Caco-2 (cell line): ENCODE measurements at regions not wholly inside any gene's neighbourhood (a gene's known extent, or its start where the extent isn't known, plus 50 kb on each side); places are given as distances from the start of the nearest gene placed in this dataset.

ENCODE experiments used
- BruUV-seq: library from RNA; stranded (reverse); fragments of 400-500 nt; replicated peaks from 2 replicates; lab custom pipeline; 2021; lab: Mats Ljungman, UMichigan
- CTCF ChIA-PET: fragments of 300-600 bp; sonication (Branson Sonifier 250); formaldehyde crosslinking; loops from one replicate; lab custom pipeline; 2022; ENCODE audit warnings: antibody characterized with exemption; lab: Charles Lee
- POLR2A ChIA-PET: fragments of 300-600 bp; sonication (Branson Sonifier 250); formaldehyde crosslinking; loops from one replicate; lab custom pipeline; 2022; ENCODE audit warnings: antibody characterized with exemption; lab: Charles Lee
- DNase-seq, 2 experiments: peaks; one replicate each; pipeline versions ENCODE4 v3.0.0 to v3.0.0-alpha.2; 2020 to 2022
- H3K27me3 ChIP-seq: replicated peaks from 2 replicates; pipeline ENCODE4 v1.6.0; 2011; ENCODE audit warnings: low read length; ENCODE audit not compliant: control insufficient read depth, insufficient read depth
- H3K36me3 ChIP-seq: 2 replicates; pipeline ENCODE4 v1.5.1; 2011; ENCODE audit warnings: low read length; ENCODE audit not compliant: control insufficient read depth, insufficient read depth
- H3K4me1 ChIP-seq: fragments of 250-450 bp; sonication (Bioruptor Pico); 2 replicates; pipeline ENCODE4 v1.5.1; 2020; ENCODE audit warnings: mild to moderate bottlenecking
- H3K4me3 ChIP-seq: 2 replicates; pipeline ENCODE4 v1.5.1; 2011; ENCODE audit warnings: low read depth, mild to moderate bottlenecking, control low read depth, low read length
- H3K9me3 ChIP-seq: fragments of 250-450 bp; sonication (Bioruptor Pico); 2 replicates; pipeline ENCODE4 v1.5.1; 2020; ENCODE audit warnings: mild to moderate bottlenecking, moderate library complexity
- H3K27ac Mint-ChIP-seq: one replicate; pipeline ENCODE4 v1.8.0; 2022; ENCODE audit warnings: mixed read lengths; ENCODE audit not compliant: unreplicated experiment
- H3K27me3 Mint-ChIP-seq: one replicate; pipeline ENCODE4 v1.8.0; 2022; ENCODE audit warnings: mixed read lengths; ENCODE audit not compliant: insufficient read depth, unreplicated experiment
- H3K36me3 Mint-ChIP-seq: one replicate; pipeline ENCODE4 v1.8.0; 2022; ENCODE audit warnings: mild to moderate bottlenecking, mixed read lengths; ENCODE audit not compliant: insufficient read depth, unreplicated experiment
- H3K4me1 Mint-ChIP-seq: one replicate; pipeline ENCODE4 v1.8.0; 2022; ENCODE audit warnings: low read depth, mixed read lengths; ENCODE audit not compliant: unreplicated experiment
- H3K4me3 Mint-ChIP-seq: one replicate; pipeline ENCODE4 v1.8.0; 2022; ENCODE audit warnings: mild to moderate bottlenecking, moderate library complexity, mixed read lengths; ENCODE audit not compliant: unreplicated experiment
- H3K9me3 Mint-ChIP-seq: one replicate; pipeline ENCODE4 v1.8.0; 2022; ENCODE audit warnings: mixed read lengths; ENCODE audit not compliant: unreplicated experiment
- intact Hi-C: fragments of 100-400 bp; cut with micrococcal nuclease; formaldehyde crosslinking; loops from one replicate; pipeline ENCODE4 v1.10.0; 2022; ENCODE audit not compliant: unreplicated experiment
- TF ChIP-seq, protein P1 (sequence below), 2 experiments: fragments of 200-600 bp in 1 of 2; IDR thresholded peaks; 1 replicate in 1 of 2; 2 replicates in 1 of 2; pipeline versions ENCODE4 v1.5.1 to v1.8.0; 2011 to 2022; ENCODE audit warnings: antibody characterized with exemption in 1 of 2, control low read depth in 1 of 2, inconsistent platforms in 1 of 2, low read depth in 1 of 2, low read length in 1 of 2, mild to moderate bottlenecking in 1 of 2, moderate library complexity in 1 of 2; ENCODE audit not compliant: insufficient read depth in 1 of 2, severe bottlenecking in 1 of 2, unreplicated experiment in 1 of 2

GRCh38 chr19:31180907-31181306, 168.3 kb downstream of the TSHZ3 start:
- no peaks in the 10 kb centered on the region for H3K36me3 ChIP-seq
- H3K9me3 Mint-ChIP-seq: peaks cover 12% of the 10 kb centered on the region
- DNase-seq: no peak
- no peak overlapping the region for H3K27ac Mint-ChIP-seq
- TF ChIP-seq, protein P1, sequence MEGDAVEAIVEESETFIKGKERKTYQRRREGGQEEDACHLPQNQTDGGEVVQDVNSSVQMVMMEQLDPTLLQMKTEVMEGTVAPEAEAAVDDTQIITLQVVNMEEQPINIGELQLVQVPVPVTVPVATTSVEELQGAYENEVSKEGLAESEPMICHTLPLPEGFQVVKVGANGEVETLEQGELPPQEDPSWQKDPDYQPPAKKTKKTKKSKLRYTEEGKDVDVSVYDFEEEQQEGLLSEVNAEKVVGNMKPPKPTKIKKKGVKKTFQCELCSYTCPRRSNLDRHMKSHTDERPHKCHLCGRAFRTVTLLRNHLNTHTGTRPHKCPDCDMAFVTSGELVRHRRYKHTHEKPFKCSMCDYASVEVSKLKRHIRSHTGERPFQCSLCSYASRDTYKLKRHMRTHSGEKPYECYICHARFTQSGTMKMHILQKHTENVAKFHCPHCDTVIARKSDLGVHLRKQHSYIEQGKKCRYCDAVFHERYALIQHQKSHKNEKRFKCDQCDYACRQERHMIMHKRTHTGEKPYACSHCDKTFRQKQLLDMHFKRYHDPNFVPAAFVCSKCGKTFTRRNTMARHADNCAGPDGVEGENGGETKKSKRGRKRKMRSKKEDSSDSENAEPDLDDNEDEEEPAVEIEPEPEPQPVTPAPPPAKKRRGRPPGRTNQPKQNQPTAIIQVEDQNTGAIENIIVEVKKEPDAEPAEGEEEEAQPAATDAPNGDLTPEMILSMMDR (IDR thresholded peaks at IDR 0.05; ENCODE audit: insufficient read depth in 1 of 2, low read depth in 1 of 2, low read length in 1 of 2, severe bottlenecking in 1 of 2, unreplicated experiment in 1 of 2): no peak
- H3K27me3 ChIP-seq: no peaks in the 10 kb centered on the region
- no peak overlapping the region for H3K4me3 ChIP-seq
- H3K9me3 ChIP-seq: no peaks in the 10 kb centered on the region
- no peaks in the 10 kb centered on the region for H3K4me1 Mint-ChIP-seq
- ChIA-PET CTCF (no interaction called here), POLR2A (no interaction called here)
- H3K4me1 ChIP-seq: no peaks in the 10 kb centered on the region
- peaks cover 8% of the 10 kb centered on the region for H3K27me3 Mint-ChIP-seq
- BruUV-seq: no TSS peak
- no peaks in the 10 kb centered on the region for H3K36me3 Mint-ChIP-seq
- H3K4me3 Mint-ChIP-seq: no peak overlapping the region
- intact Hi-C loops: no loop called here

- no peaks in the 10 kb centered on the region for H3K4me1 Mint-ChIP-seq
- BruUV-seq: no TSS peak
- Histone ChIP-seq H3K9me3 (no peaks in the 10 kb centered on the region), H3K36me3 (no peaks in the 10 kb centered on the region), H3K4me1 (no peaks in the 10 kb centered on the region), H3K4me3 (no peak overlapping the region), H3K27me3 (no peaks in the 10 kb centered on the region)
- peaks cover 12% of the 10 kb centered on the region for H3K9me3 Mint-ChIP-seq
- ChIA-PET CTCF (no interaction called here), POLR2A (no interaction called here)
- H3K27ac Mint-ChIP-seq: no peak overlapping the region
- H3K36me3 Mint-ChIP-seq: no peaks in the 10 kb centered on the region
- no peak for DNase-seq
- TF ChIP-seq, protein P1 (IDR thresholded peaks at IDR 0.05; ENCODE audit: insufficient read depth in 1 of 2, low read depth in 1 of 2, low read length in 1 of 2, severe bottlenecking in 1 of 2, unreplicated experiment in 1 of 2): no peak
- H3K27me3 Mint-ChIP-seq: peaks cover 10% of the 10 kb centered on the region
- intact Hi-C loops: no loop called here
- H3K4me3 Mint-ChIP-seq: no peak overlapping the region
Measured at GRCh38 chr19:31179471-31179852, 169.8 kb downstream of the TSHZ3 start.

GRCh38 chr19:31178833-31179470, 170.3 kb downstream of the TSHZ3 start:
- CTCF ChIA-PET: no interaction called here
- Mint-ChIP-seq H3K9me3 (peaks cover 12% of the 10 kb centered on the region), H3K27ac (no peak overlapping the region), H3K4me1 (no peaks in the 10 kb centered on the region), H3K4me3 (no peak overlapping the region), H3K36me3 (no peaks in the 10 kb centered on the region), H3K27me3 (peaks cover 9% of the 10 kb centered on the region)
- H3K27me3 ChIP-seq: no peaks in the 10 kb centered on the region
- TF ChIP-seq, protein P1 (IDR thresholded peaks at IDR 0.05; ENCODE audit: insufficient read depth in 1 of 2, low read depth in 1 of 2, low read length in 1 of 2, severe bottlenecking in 1 of 2, unreplicated experiment in 1 of 2): no peak
- no peaks in the 10 kb centered on the region for H3K9me3 ChIP-seq
- intact Hi-C loops: no loop called here
- H3K4me3 ChIP-seq: no peak overlapping the region
- H3K4me1 ChIP-seq: no peaks in the 10 kb centered on the region
- POLR2A ChIA-PET: no interaction called here
- H3K36me3 ChIP-seq: no peaks in the 10 kb centered on the region
- no peak for DNase-seq
- BruUV-seq: no TSS peak
